BLaER1 treated with 17β-estradiol and CSF1 and Interleukin-3, amounts not matched to agents 10 nM and 100 nM (cell line): ENCODE measurements at regions not wholly inside any gene's neighbourhood (a gene's known extent, or its start where the extent isn't known, plus 50 kb on each side); places are given as distances from the start of the nearest gene placed in this dataset.

Experiments used
- H3K27ac ChIP-seq, 11 experiments: shearing (Covaris generic); formaldehyde crosslinking; 2 replicates each; pipeline ENCODE4 v1.8.1; 2022
- H3K27me3 ChIP-seq, 11 experiments: shearing (Covaris generic); formaldehyde crosslinking; 2 replicates each; pipeline ENCODE4 v1.8.1; 2022
- H3K36me3 ChIP-seq, 11 experiments: shearing (Covaris generic); formaldehyde crosslinking; 2 replicates each; pipeline ENCODE4 v1.8.1; 2022
- H3K4me1 ChIP-seq, 10 experiments: shearing (Covaris generic); formaldehyde crosslinking; 2 replicates each; pipeline ENCODE4 v1.8.1; 2022
- H3K4me2 ChIP-seq, 11 experiments: shearing (Covaris generic); formaldehyde crosslinking; 2 replicates each; pipeline ENCODE4 v1.8.1; 2022
- H3K4me3 ChIP-seq, 10 experiments: shearing (Covaris generic); formaldehyde crosslinking; 2 replicates each; pipeline ENCODE4 v1.8.1; 2022
- H3K9ac ChIP-seq, 11 experiments: shearing (Covaris generic); formaldehyde crosslinking; 2 replicates each; pipeline ENCODE4 v1.8.1; 2022
- H3K9me3 ChIP-seq, 11 experiments: shearing (Covaris generic); formaldehyde crosslinking; replicated peaks in 1 of 11; 2 replicates each; pipeline ENCODE4 v1.8.1; 2022
- H4K20me1 ChIP-seq, 11 experiments: shearing (Covaris generic); formaldehyde crosslinking; 2 replicates each; pipeline ENCODE4 v1.8.1; 2022
- Cebpa-rat ChIP-seq, 11 experiments: shearing (Covaris generic); IDR thresholded peaks; 2 replicates each; pipeline ENCODE4 v1.8.1; 2022

GRCh38 chr6:14920276-14920675 is 325.6 kb upstream of the JARID2 start:
- TF ChIP-seq Cebpa-rat (IDR thresholded peaks at IDR 0.05) = no peak
- Histone ChIP-seq H3K4me1 (peaks cover 16 to 54% (median 35%) of the 10 kb centered on the region in 10 experiments), H3K36me3 (no peaks in the 10 kb centered on the region), H3K9me3 (peaks cover 0 to 35% (median 17%) of the 10 kb centered on the region in 11 experiments; a peak in 16 of 22 replicates), H3K4me2 (peak overlapping the region in 2 of 11 experiments; percentile 70 to 77; a peak in 4 of 22 replicates), H4K20me1 (no peaks in the 10 kb centered on the region), H3K27ac (peak overlapping the region in 6 of 11 experiments; percentile 3 to 60 (median 9); a peak in 8 of 22 replicates), H3K9ac (no peak overlapping the region), H3K27me3 (no peaks in the 10 kb centered on the region), H3K4me3 (no peak overlapping the region)

GRCh38 chr6:14921170-14921569 is 324.7 kb upstream of the JARID2 start:
- peak overlapping the region in 8 of 11 experiments; percentile 10 to 60 (median 40); a peak in 9 of 22 replicates for H3K27ac ChIP-seq
- peak overlapping the region in 5 of 11 experiments; percentile 40 to 77 (median 66); a peak in 10 of 22 replicates for H3K4me2 ChIP-seq
- no peaks in the 10 kb centered on the region for H4K20me1 ChIP-seq
- H3K36me3 ChIP-seq = no peaks in the 10 kb centered on the region
- no peak for TF ChIP-seq Cebpa-rat (IDR thresholded peaks at IDR 0.05)
- no peaks in the 10 kb centered on the region for H3K27me3 ChIP-seq
- H3K9me3 ChIP-seq = peaks cover 0 to 26% (median 9%) of the 10 kb centered on the region in 11 experiments; a peak in 15 of 22 replicates
- no peak overlapping the region for H3K4me3 ChIP-seq
- H3K4me1 ChIP-seq = peaks cover 16 to 54% (median 35%) of the 10 kb centered on the region in 10 experiments
- H3K9ac ChIP-seq = peak overlapping the region in 1 of 11 experiments; percentile 31; a peak in 1 of 22 replicates

- H3K9me3 ChIP-seq = peaks cover 0 to 17% (median 6%) of the 10 kb centered on the region in 11 experiments; a peak in 4 of 22 replicates
Measured at GRCh38 chr6:14921878-14922671, 323.8 kb upstream of the JARID2 start.

GRCh38 chr6:14922706-14923460 is 323.0 kb upstream of the JARID2 start:
- Histone ChIP-seq H4K20me1 (no peaks in the 10 kb centered on the region), H3K4me2 (peak overlapping the region in 6 of 11 experiments; percentile 40 to 77 (median 61); a peak in 10 of 22 replicates), H3K9ac (no peak overlapping the region), H3K4me3 (no peak overlapping the region), H3K9me3 (peaks cover 0 to 9% (median 5%) of the 10 kb centered on the region in 11 experiments; a peak in 2 of 22 replicates), H3K27ac (peak overlapping the region in 3 of 11 experiments; percentile 13 to 64 (median 48); a peak in 7 of 22 replicates), H3K4me1 (peaks cover 16 to 54% (median 35%) of the 10 kb centered on the region in 10 experiments), H3K36me3 (no peaks in the 10 kb centered on the region), H3K27me3 (no peaks in the 10 kb centered on the region)
- no peak for TF ChIP-seq Cebpa-rat (IDR thresholded peaks at IDR 0.05)

More at GRCh38 chr6:14921878-14922671, 323.8 kb upstream of the JARID2 start:
- Histone ChIP-seq H3K4me1 (peaks cover 16 to 54% (median 35%) of the 10 kb centered on the region in 10 experiments), H3K4me3 (no peak overlapping the region), H3K27me3 (no peaks in the 10 kb centered on the region), H3K9ac (peak overlapping the region in 3 of 11 experiments; percentile 1 to 31 (median 18); a peak in 1 of 22 replicates), H3K27ac (peak overlapping the region in 5 of 11 experiments; percentile 25 to 60 (median 44); a peak in 8 of 22 replicates), H3K4me2 (peak overlapping the region in 6 of 11 experiments; percentile 12 to 77 (median 58); a peak in 11 of 22 replicates), H4K20me1 (no peaks in the 10 kb centered on the region), H3K36me3 (no peaks in the 10 kb centered on the region)
- no peak for TF ChIP-seq Cebpa-rat (IDR thresholded peaks at IDR 0.05)

- Histone ChIP-seq H3K36me3 (no peaks in the 10 kb centered on the region), H3K4me2 (peak overlapping the region; percentile 18 to 77 (median 54); a peak in 21 of 22 replicates), H3K9ac (no peak overlapping the region; a peak in 1 of 22 replicates), H3K27ac (peak overlapping the region in 3 of 11 experiments; percentile 12 to 37 (median 35); a peak in 4 of 22 replicates), H3K27me3 (no peaks in the 10 kb centered on the region), H3K4me3 (no peak overlapping the region), H4K20me1 (no peaks in the 10 kb centered on the region), H3K9me3 (peaks cover 0 to 1% (median 0%) of the 10 kb centered on the region in 11 experiments; a peak in 1 of 22 replicates), H3K4me1 (peaks cover 16 to 62% (median 35%) of the 10 kb centered on the region in 10 experiments)
- TF ChIP-seq Cebpa-rat (IDR thresholded peaks at IDR 0.05) = no peak
Measured at GRCh38 chr6:14924126-14925024, 321.5 kb upstream of the JARID2 start.

- H3K9ac ChIP-seq = no peak overlapping the region
- no peak for TF ChIP-seq Cebpa-rat (IDR thresholded peaks at IDR 0.05)
- peaks cover 0 to 8% (median 0%) of the 10 kb centered on the region in 11 experiments; a peak in 3 of 22 replicates for H3K9me3 ChIP-seq
- peaks cover 16 to 63% (median 35%) of the 10 kb centered on the region in 10 experiments for H3K4me1 ChIP-seq
- no peaks in the 10 kb centered on the region for H4K20me1 ChIP-seq
- no peak overlapping the region for H3K4me3 ChIP-seq
- H3K27ac ChIP-seq = peak overlapping the region in 2 of 11 experiments; percentile 35 to 37; a peak in 3 of 22 replicates
- H3K4me2 ChIP-seq = peak overlapping the region; percentile 18 to 77 (median 54); a peak in 21 of 22 replicates
- no peaks in the 10 kb centered on the region for H3K36me3 ChIP-seq
- no peaks in the 10 kb centered on the region for H3K27me3 ChIP-seq
Measured at GRCh38 chr6:14925025-14925698, 320.7 kb upstream of the JARID2 start.

GRCh38 chr6:14925699-14926026 is 320.2 kb upstream of the JARID2 start:
- TF ChIP-seq Cebpa-rat (IDR thresholded peaks at IDR 0.05) = no peak
- no peaks in the 10 kb centered on the region for H4K20me1 ChIP-seq
- H3K27ac ChIP-seq = no peak overlapping the region
- no peaks in the 10 kb centered on the region for H3K36me3 ChIP-seq
- H3K9me3 ChIP-seq = peaks cover 0 to 12% (median 0%) of the 10 kb centered on the region in 11 experiments; a peak in 3 of 22 replicates
- no peak overlapping the region for H3K4me3 ChIP-seq
- H3K4me2 ChIP-seq = no peak overlapping the region
- peaks cover 16 to 62% (median 35%) of the 10 kb centered on the region in 10 experiments for H3K4me1 ChIP-seq
- H3K27me3 ChIP-seq = no peaks in the 10 kb centered on the region
- no peak overlapping the region for H3K9ac ChIP-seq
